ENCODE measurements at regions not wholly inside any gene's neighbourhood (a gene's known extent, or its start where the extent isn't known, plus 50 kb on each side); places are given as distances from the start of the nearest gene placed in this dataset.

GRCh38 chr18:45560870-45561269, 54.4 kb upstream of the SLC14A2 start:
- Histone ChIP-seq H3K4me3 (ENCODE audit: control insufficient read depth in 2 of 3, extremely low read depth in 1 of 3, insufficient read depth in 2 of 3, low read depth in 1 of 3, low read length in 3 of 3) (no peak overlapping the region), H3K27me3 (ENCODE audit: control insufficient read depth, extremely low read depth, insufficient read depth, low read length) (no peaks in the 10 kb centered on the region), H3K27ac (ENCODE audit: control insufficient read depth, insufficient read depth, low read length) (no peak overlapping the region), H3K9me3 (ENCODE audit: control insufficient read depth, low read depth, low read length) (no peaks in the 10 kb centered on the region), H3K9me1 (ENCODE audit: control insufficient read depth, extremely low read depth, insufficient read depth, low read length) (no peaks in the 10 kb centered on the region), H3K9ac (ENCODE audit: control insufficient read depth, extremely low read depth, insufficient read depth, low read length) (no peak overlapping the region), H3K36me3 (ENCODE audit: control insufficient read depth in 2 of 2, extremely low read depth in 1 of 2, insufficient read depth in 2 of 2, low read length in 2 of 2) (no peaks in the 10 kb centered on the region), H3K4me1 (ENCODE audit: control insufficient read depth, extremely low read depth, insufficient read depth, low read length) (peaks cover 20% of the 10 kb centered on the region), H3K79me2 (ENCODE audit: control insufficient read depth, insufficient read depth, low read length) (no peaks in the 10 kb centered on the region), H4K20me1 (ENCODE audit: control insufficient read depth, extremely low read depth, insufficient read depth, low read length) (no peaks in the 10 kb centered on the region), H2AFZ (ENCODE audit: control insufficient read depth, low read length) (no peak overlapping the region), H3K4me2 (ENCODE audit: control insufficient read depth, extremely low read depth, insufficient read depth, low read depth, low read length) (no peak overlapping the region)
- dilution Hi-C loops (cut with MboI; ENCODE audit: extremely low pct_ligation_motif_present, low sequenced_read_pairs): no loop called here
- DNase-seq (ENCODE audit: low read depth, low spot score) (no peak), FAIRE-seq (no peak)
- no peak for TF ChIP-seq CTCF (optimal IDR thresholded peaks at IDR 0.05 in 1 of 3, IDR thresholded peaks at IDR 0.05 in 1 of 3, conservative IDR thresholded peaks at IDR 0.05 in 1 of 3; ENCODE audit: extremely low read depth in 1 of 3, insufficient read depth in 2 of 3, low read length in 3 of 3)
- TF ChIP-seq EZH2 (IDR thresholded peaks at IDR 0.05; ENCODE audit: low read length): no peak

- no peaks in the 10 kb centered on the region for H3K9me1 ChIP-seq (ENCODE audit: control insufficient read depth, extremely low read depth, insufficient read depth, low read length)
- no peaks in the 10 kb centered on the region for H3K79me2 ChIP-seq (ENCODE audit: control insufficient read depth, insufficient read depth, low read length)
- TF ChIP-seq EZH2 (IDR thresholded peaks at IDR 0.05; ENCODE audit: low read length) (no peak), CTCF (optimal IDR thresholded peaks at IDR 0.05 in 1 of 3, IDR thresholded peaks at IDR 0.05 in 1 of 3, conservative IDR thresholded peaks at IDR 0.05 in 1 of 3; ENCODE audit: extremely low read depth in 1 of 3, insufficient read depth in 2 of 3, low read length in 3 of 3) (no peak)
- no peaks in the 10 kb centered on the region for H3K9me3 ChIP-seq (ENCODE audit: control insufficient read depth, low read depth, low read length)
- H4K20me1 ChIP-seq (ENCODE audit: control insufficient read depth, extremely low read depth, insufficient read depth, low read length): no peaks in the 10 kb centered on the region
- dilution Hi-C loops (cut with MboI; ENCODE audit: extremely low pct_ligation_motif_present, low sequenced_read_pairs): no loop called here
- no peak overlapping the region for H2AFZ ChIP-seq (ENCODE audit: control insufficient read depth, low read length)
- H3K9ac ChIP-seq (ENCODE audit: control insufficient read depth, extremely low read depth, insufficient read depth, low read length): no peak overlapping the region
- no peak overlapping the region for H3K27ac ChIP-seq (ENCODE audit: control insufficient read depth, insufficient read depth, low read length)
- no peak overlapping the region for H3K4me3 ChIP-seq (ENCODE audit: control insufficient read depth in 2 of 3, extremely low read depth in 1 of 3, insufficient read depth in 2 of 3, low read depth in 1 of 3, low read length in 3 of 3)
- DNase-seq (ENCODE audit: low read depth, low spot score) (no peak), FAIRE-seq (no peak)
- H3K4me1 ChIP-seq (ENCODE audit: control insufficient read depth, extremely low read depth, insufficient read depth, low read length): peaks cover 26% of the 10 kb centered on the region
- no peak overlapping the region for H3K4me2 ChIP-seq (ENCODE audit: control insufficient read depth, extremely low read depth, insufficient read depth, low read depth, low read length)
- H3K27me3 ChIP-seq (ENCODE audit: control insufficient read depth, extremely low read depth, insufficient read depth, low read length): no peaks in the 10 kb centered on the region
- H3K36me3 ChIP-seq (ENCODE audit: control insufficient read depth in 2 of 2, extremely low read depth in 1 of 2, insufficient read depth in 2 of 2, low read length in 2 of 2): no peaks in the 10 kb centered on the region
Measured at GRCh38 chr18:45562567-45563479, 52.5 kb upstream of the SLC14A2 start.
